GM21447 (cell line): ENCODE measurements at regions not wholly inside any gene's neighbourhood (a gene's known extent, or its start where the extent isn't known, plus 50 kb on each side); places are given as distances from the start of the nearest gene placed in this dataset.
"Not testable (repeated sequence)": the region's sequence is repeated elsewhere in the genome, so short reads cannot be mapped to it uniquely, and the experiment has no call there.

Experiments
- ATAC-seq: cut with Tn5 transposase; IDR thresholded peaks from one replicate; pipeline ENCODE4 v1.9.1; 2021; ENCODE audit not compliant: unreplicated experiment

DNA sequence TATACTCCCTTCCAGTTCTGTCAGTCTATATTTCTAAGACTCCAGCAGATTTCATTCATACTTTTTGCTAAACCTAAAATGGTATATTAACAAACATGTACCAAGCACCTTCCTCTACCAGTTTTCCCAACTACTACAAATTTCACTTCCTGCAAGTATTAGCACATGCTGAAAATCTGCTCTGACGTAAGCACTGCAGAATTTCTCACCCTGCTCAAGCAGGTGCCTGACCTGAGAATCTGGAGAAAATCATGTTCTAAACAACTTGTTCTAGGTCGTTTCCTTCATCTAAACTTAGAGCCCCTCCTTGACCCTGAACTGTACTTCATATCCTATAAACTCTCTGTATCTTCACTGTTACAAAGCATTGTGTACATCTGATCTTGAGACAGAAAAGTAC, 380.7 kb upstream of the NOCT start:
- no peak for ATAC-seq

DNA sequence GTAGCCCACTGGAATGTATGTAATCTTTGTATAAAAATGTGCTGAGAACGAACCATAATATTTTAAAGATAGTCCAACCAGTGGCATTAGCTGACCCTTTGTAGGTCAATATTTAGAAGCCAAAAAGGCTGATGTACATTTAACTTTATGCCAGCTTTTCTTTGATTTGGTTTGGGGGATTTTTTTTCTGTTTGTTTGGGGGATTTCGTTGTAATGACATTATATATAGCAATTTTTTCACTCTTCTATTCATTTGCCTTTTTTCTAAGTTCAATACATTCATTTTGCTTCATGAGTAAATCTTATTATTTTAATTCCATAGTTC, 382.0 kb upstream of the NOCT start:
- no peak for ATAC-seq

DNA sequence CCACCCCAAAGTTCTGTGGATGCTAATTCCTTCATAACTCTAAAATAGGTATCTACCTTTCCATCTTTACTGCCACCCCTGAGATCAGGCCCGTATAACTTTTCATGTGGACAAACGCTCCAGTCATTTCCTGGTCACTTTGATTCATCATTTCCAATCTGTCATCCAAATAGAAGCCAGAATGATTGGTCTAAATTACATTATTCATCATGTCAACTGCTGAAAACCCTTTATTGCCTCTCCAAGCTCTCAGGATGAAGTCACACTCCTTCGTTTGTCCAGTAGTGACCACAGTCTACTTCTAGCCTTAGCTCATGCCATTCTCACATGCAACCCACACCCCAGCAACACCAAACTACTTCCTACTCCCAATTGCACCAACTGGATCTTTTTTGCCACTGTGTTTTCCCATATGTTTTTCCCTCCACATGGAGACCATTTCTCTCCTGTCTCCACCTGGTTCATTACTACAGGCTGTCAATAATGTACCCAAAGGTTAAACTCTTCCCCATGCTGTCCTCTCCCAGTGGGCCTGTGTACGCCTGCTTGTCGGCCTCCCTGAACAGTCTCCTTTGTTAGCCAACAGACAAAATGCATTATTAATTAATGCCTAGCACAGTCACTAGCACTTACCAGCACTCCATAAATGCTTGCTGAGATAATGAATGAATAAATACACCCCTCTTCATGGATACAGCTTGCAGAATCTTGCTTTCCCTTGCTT, 382.6 kb upstream of the NOCT start:
- no peak for ATAC-seq

DNA sequence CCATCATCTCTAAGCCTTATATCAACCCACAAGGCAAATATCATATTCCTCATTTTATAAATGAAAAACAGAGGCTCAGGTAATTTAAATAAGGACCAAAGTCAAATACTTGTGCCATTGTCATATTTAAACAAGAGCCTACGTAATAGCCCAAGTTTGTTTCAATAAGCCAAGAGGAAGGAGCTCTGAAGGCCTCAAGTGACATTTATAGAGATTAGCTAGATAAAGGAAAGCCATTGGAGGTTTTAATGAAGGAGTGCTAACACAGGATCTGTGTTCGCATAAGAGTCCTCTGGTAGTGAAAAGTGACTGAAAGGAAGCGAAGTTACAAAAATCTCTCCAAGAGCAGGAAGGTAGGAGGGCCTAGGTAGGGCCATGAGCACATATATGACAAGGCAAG, 384.9 kb upstream of the NOCT start:
- ATAC-seq, result no peak

DNA sequence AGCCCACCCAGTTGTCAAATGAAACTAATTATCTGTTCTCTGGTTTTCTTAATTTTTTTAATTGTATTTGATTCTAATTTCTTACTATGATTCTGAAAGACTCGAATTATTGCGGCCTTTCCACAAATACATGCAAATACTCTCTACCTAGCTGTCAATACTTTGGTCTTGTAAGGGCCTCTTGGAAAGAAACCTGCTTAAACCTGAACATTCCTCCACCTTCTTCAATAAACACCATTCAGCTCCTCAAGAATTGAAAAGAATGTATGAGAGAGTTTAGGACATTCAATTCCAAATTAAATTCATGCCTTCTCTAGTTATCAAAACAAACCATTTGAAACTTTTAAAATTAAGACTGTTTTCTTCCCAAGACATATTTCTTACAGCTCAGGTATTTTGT, 385.9 kb upstream of the NOCT start:
- ATAC-seq, result no peak

DNA sequence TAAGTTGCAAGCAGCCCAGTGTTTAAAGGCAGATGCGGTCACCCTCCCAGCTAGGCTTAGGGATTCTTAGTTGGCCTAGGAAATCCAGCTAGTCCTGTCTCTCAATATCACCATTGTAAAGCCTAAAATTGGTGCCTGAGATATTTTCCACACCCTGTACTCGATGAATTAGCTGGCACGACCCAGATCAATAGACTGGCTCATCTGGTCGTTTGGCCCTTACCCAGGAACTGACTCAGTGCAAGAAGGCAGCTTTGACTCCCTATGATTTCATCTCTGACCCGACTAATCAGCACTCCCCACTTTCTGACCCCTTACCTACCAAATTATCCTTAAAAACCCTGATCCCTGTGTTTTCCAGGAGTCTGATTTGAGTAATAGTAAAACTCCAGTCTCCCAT, 384.9 kb upstream of the SLC7A11 start:
- ATAC-seq, result no peak

DNA sequence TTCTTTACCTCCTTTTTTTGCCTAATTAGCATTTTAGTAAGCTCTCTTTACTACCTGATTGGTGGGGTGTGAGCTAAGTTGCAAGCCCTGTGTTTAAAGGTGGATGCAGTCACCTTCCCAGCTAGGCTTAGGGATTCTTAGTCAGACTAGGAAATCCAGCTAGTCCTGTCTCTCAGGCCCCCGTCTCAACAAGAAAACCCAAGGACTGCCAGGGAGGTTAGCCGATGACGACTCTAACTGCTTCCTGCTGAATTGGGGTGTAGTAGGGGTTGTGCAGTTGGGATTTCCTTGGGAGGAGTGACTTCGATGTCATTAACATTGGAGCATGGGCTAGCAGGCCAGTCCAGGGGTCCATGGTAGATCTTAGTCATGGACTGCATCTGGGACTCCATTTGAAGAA, 380.2 kb upstream of the SLC7A11 start:
- ATAC-seq, result not testable (repeated sequence)

DNA sequence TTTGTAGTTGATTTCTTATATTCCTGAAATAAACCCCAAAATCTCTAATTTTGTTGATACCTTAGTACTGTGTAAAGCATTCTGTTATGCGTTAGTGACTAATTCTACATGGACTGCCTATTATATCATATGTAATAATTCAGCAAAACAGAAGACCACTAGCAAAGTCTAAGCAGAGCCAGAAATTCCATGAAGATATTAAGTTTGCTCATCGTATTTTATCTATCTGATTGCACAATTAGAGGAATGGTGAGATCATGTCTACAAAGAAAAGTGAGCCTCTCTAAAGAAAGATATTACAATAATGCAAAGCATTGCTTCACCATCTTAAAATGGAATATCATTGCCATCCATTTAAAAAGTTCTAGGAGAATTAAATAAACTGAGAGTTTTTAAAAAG, 374.6 kb upstream of the SLC7A11 start:
- ATAC-seq, result no peak

DNA sequence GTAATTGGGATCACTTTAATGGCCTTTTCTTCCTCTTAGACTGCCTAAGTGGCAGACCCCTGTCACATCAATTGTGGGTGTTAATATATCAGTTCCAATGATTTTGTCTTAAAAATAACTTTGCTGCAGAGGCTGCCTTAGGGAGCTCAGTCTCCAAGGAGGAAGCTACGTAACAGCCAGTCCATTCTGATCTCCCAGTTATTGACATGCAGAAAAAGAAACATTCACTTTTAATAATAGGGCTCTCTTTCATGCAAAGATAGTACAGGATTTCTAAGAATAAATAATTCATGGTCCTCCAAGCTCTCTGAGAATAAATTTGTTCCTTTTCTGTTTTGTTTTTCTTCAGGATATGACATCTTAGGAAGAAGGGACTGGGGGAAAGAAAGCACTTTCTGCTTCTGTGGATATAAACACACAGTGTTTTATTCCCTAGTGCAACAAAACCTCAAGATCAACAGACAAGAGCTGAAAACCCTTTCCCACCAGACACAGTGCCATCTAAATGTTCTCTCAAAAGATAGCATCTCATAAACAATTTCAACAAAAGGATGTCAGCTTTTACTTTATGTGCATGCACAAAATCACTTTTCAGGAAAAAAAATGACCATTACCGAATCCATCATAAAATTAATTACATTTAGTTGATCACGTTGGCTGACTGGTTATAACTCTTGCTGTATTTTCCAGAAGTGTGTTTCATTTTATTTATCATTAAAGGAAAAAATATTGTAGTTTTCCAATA, 372.4 kb upstream of the SLC7A11 start:
- no peak for ATAC-seq

DNA sequence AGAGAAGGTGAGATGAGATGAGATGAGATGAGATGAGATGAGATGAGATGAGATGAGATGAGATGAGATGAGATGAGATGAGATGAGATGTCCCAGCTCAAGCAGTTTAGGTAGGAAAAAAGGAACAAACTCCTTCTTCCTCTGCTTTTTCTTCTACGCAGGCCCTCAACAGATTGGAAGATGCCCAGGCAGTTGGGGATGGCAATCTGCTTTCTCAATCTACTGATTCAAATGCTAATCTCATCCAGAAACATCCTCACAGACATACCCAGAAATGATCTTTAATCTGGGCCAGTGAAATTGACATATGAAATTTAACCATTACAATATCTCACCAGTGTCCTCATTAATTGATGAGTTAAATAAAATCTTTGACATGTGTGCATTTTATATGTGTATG, 370.3 kb upstream of the SLC7A11 start:
- ATAC-seq, result no peak

DNA sequence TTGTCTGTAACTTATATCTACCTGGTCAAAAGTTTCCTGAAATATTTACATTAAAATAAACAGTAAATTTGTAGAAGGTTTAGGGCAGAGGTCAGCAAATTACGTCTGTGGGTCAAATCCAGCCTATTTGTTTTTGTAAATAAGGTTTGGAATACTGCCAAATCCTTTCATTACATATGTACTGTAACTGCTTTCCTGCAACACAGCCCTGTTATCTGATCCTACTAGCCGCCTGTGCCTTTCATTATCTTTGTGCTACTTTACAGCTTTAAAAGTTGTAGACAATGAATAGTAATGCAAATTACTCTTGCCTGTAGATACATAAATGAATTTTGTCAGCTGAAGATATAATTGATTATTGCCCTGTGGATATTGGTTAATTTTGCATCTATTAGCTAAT, 369.6 kb upstream of the SLC7A11 start:
- ATAC-seq, result no peak

DNA sequence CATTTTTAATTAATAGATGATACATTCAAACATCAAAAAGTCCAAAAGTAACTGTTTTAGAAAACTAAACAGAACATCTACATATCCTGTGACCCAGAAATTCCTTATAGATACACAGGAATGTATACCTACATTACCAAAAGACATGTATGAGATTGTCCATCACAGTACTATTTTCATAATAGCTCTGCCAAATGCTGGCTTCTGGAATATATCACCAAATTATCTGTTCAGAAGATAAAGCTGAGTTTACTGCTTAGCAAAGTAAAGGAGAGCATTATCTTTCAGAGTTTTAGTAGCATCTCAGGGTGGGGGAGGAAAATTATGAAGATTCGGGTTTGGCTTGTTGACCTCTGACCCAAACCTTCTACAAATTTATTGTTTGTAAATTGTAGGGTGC, 368.9 kb upstream of the SLC7A11 start:
- no peak for ATAC-seq

DNA sequence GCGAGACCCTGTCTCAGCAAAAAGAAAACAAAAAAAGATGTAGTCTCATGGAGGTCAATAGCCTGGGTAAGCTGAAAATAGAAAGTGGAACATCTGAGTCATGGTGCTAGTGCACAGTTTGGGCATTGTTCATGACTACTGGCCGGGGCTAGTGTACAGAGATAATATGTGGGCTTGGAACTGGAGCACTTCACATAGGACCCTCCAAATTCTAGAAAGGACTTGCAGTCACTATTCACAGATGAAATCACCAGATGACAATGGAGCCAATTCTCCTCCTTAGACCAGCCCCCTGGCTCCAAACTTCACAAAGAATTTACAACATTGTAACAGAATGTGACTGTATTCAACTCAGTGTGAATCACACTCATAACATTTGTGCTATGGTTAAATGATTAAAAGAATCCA, 367.8 kb upstream of the SLC7A11 start:
- ATAC-seq, result no peak

DNA sequence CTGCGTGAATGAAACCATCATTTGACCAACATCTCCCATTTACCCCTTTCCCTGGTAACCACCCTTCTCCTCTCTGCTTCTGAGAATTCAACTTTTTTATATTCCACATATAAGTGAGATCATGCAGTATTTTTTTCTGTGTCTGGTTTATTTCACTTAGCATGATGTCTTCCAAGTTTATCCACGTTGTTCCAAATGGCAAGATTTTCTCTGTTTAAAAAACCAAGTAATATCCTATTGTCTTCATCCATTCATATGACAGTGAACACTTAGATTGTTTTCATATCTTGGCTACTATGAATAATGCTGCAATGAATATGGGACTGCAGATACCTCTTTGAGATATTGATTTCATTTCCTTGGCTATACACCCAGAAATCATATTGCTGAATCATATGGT, 362.4 kb upstream of the SLC7A11 start:
- ATAC-seq, result no peak

DNA sequence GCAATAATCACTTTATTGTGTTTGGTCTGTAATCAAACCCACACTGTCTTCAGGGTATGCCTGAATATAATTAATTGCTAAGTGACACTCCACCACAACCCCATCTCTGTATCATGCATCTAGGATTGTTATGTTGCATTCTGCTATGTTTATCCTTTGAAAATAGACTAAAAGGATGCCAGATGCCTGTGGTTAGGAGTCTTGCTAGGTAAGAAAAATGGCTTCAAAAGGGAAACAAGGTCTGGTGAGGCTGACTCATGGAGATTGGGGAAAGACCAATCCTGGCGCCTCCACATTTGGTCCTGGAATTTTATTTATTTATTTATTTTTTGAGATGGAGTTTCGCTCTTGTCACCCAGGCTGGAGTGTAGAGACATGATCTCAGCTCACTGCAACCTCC, 360.5 kb upstream of the SLC7A11 start:
- ATAC-seq, result no peak

DNA sequence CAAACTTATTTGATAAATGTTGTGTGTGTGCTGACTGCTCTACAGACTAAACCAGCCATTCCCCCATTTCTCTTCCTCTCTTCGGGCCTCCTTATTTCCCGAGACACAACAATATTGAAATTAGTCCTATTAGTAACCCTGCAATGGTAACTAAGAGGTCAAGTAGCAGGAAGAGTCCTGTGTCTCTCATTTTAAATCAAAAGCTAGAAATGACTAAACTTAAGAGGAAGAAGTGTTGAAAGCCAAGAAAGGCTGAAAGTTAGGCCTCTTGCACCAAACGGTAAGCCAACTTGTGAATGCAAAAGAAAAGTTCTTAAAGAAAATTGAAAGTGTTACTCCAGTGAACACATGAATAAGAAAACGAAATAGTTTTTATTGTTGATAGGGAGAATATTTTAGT, 357.8 kb upstream of the SLC7A11 start:
- ATAC-seq, result no peak

DNA sequence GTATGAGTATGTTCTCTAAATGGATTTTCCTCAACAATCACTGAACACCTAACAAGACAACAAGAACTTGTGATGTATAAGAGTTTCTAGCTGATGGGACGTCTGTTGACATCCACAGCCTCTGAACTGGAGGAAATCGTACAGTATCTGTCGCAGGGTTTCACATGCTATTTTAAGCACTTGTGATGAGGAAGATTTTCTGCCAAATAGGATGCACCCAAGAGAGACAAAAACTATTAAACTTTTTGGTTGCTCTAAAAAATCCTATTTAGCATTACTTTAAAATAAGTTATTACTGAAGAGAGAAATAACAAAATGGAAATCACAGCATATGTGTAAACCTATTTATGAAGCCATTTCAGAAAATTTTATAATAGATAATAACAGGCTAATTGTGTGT, 356.1 kb upstream of the SLC7A11 start:
- ATAC-seq, result no peak

DNA sequence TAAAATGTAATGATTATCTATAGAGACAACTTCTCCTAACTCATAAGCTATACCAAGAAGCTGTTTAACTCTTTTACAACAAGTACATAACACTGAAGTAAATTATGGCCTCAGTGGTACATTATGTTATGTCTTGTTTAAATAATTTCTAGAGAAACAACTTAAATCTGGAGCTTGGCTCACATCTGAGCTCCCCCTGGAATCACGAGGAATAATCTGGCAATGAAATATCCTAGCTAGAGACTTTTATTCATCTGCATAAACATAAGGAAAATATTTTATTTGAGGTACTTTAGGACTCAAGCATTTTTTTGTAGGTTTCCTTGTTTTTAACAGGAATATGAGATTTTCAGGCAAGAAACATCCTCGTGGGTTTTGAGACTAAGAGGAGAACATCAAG, 354.7 kb upstream of the SLC7A11 start:
- no peak for ATAC-seq

DNA sequence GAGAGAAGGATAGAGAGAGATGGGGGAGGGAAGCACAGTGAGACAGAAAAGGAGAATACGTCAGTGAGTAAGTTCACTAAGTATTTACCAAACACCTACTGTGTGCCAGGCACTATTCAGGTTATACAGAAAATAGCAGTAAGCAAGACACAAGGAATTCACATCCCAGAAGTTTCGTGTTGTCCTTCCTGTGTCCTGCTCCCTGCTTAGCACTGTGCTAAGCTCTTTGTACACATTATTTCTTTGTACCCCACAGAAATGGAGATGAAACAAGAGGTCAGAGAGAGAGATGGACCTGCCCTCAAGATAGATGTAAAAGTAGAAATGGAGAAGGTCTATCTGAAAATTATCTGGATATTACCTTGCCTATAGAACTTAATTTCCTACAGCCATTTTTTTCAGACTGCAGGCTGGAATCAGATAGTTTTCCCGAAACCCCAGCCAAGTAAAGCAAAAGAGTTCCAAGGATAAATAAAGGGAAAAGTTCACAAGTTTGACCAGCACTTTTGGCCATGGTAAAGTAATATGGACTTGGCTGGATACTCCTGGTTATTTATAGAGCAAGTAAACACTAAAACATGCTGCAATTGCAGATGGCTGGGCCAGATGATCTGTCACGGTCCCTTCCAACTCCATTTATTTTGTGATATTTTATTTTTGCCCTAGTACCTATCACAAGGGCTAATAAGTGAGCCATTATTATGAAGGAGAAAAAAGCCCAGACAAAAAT, 353.7 kb upstream of the SLC7A11 start:
- ATAC-seq, result no peak

DNA sequence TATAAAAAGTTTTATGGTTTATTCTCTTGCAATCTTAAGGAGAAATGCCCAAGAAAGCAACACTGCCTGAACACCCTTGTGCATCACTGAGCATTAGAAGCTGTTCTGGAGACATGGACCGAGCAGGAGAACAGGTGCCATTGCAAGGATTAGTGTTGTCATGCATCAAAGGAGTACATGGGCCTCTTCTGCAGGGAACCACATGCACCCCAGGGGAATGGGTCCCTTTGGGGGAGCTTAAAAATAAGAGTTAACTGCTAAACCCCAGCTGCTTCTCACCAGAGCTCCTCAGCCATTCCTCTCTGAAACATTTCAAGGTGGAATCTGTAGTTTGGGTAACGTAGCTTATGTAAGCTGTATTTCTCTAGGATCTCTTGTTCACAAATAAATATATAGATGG, 353.0 kb upstream of the SLC7A11 start:
- no peak for ATAC-seq

DNA sequence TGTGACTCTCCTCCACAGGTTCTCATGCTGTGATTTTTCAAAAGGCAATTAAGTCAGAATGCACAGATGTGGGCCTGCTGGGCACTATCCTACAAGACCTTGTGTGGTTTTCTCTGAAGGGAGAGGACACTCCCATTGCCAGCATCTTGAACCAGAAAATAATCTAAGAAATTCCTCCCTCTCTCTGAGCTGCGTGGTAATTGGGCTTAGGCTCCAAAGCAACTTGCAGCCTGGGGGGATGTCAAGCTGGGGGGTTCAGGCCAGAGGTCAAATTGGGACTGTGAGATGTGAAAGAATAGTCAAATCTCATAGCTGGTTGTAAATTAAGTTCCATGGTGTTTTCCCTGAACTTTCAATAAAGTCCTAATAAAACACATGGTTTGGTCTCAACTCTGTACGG, 350.6 kb upstream of the SLC7A11 start:
- ATAC-seq, result no peak

DNA sequence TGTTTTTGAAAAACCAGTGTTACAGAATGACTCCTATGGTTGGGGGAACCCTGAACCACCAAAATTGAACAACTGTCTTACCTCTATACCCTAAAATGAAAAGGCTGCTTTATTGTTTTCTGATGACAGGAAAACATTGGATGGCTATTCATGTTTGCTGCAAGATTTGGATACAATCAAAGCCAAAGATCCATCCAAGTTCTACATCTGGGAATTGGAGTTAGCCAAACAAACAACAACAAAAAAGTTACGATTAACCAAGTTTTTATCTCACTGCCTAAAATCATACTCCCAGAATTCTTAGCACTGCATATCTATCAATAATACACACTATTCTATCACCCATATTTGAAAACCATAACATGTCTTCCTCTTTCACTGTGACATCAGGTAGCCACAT, 349.7 kb upstream of the SLC7A11 start:
- ATAC-seq, result no peak
